ENCODE measurements at regions not wholly inside any gene's neighbourhood (a gene's known extent, or its start where the extent isn't known, plus 50 kb on each side); places are given as distances from the start of the nearest gene placed in this dataset.
"Not testable (repeated sequence)": the region's sequence is repeated elsewhere in the genome, so short reads cannot be mapped to it uniquely, and the experiment has no call there.

DNA sequence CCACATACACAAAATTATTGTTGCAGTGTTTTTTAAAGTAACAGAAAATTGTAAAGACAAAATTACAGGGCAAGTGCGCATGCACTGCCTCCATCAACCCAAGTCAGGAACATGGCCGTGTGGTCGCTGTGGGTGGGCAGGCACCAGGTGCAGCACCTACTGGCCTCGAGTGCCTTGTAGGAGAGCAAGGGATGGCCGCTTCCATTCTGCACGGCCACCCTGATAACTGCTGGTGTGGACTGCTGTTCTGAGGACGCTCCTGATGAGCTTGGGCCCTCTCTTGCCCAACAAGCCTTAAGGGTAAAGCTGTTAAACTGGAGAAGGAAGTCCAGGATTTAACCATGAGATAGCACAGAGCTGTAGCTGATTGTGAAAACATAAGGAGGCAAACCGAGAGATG is 124.6 kb upstream of the PPP1R9A start:
- no peak for DNase-seq
- Mint-ChIP-seq H3K4me3 (no peak overlapping the region), H3K4me1 (no peaks in the 10 kb centered on the region), H3K27ac (no peak overlapping the region), H3K9me3 (peaks cover 12 to 15% of the 10 kb centered on the region in 2 donors), H3K27me3 (no peaks in the 10 kb centered on the region)
- no peak for ATAC-seq

DNA sequence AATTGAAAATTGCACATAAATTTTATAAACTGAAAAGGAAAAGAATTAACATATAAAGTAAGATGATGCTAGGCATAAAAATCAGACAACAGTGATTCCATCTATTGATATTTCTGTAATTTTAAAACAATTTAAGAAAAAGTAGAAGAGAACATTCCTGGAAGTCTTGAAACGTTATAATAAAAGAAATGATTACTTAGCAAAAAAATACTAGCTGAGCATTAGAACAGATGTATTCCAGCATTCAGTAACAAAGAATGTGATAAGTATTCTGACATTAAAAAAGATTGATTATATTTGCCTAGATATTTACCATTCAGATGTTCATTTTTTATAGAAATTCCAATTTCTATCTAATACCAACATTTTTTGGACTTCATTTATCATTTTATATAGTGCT is 120.1 kb upstream of the PPP1R9A start:
- no peak for ATAC-seq
- H3K27ac Mint-ChIP-seq = no peak overlapping the region
- peaks cover 18 to 33% of the 10 kb centered on the region in 2 donors for H3K9me3 Mint-ChIP-seq

DNA sequence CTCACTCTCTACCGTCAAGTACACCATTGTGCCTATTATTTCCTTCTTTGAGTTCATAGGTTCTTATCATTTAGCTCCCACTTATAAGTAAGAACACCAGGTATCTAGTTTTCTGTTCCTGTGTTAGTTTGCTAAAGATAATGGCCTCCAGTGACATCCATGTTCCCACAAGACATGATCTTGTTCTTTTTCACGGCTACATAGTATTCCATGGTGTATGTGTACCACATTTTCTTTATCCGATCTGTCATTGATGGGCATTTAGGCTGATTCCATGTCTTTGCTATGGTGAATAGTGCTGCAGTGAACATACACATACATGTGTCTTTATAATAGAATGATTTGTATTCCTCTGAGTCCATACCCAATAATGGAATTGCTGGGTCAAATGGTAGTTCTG is 119.0 kb upstream of the PPP1R9A start:
- ATAC-seq, H3K27me3 Mint-ChIP-seq, H3K4me3 Mint-ChIP-seq, DNase-seq, H3K4me1 Mint-ChIP-seq, H3K27ac Mint-ChIP-seq: not testable (repeated sequence)
- H3K9me3 Mint-ChIP-seq = peaks cover 18 to 33% of the 10 kb centered on the region in 2 donors

More for the DNA sequence above, 120.1 kb upstream of the PPP1R9A start:
- no peaks in the 10 kb centered on the region for H3K4me1 Mint-ChIP-seq
- no peak for DNase-seq
- H3K27me3 Mint-ChIP-seq = peaks cover 7% of the 10 kb centered on the region
- H3K4me3 Mint-ChIP-seq = no peak overlapping the region

DNA sequence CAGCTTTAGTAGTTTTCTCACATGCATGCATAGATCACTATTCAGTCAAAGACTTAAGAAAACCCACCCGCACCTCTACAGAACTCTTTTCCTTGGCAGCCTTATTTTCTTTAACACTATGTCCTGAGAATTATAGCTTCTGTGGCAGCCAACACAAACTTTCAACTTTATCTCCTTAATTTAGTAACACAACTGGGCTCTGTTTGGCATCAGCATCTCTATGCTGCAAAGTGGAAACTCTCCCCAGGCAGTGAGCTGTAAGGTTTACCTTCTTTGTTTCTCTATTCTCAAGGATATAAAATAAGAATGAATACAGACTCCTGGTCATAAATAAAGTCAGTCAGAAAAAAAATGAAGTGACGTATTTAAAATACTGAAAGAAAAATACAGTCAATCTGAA is 115.2 kb upstream of the PPP1R9A start:
- Mint-ChIP-seq H3K9me3 (peaks cover 9 to 21% of the 10 kb centered on the region in 2 donors), H3K4me3 (no peak overlapping the region), H3K27me3 (peaks cover 7% of the 10 kb centered on the region), H3K27ac (no peak overlapping the region), H3K4me1 (no peaks in the 10 kb centered on the region)
- ATAC-seq (no peak), DNase-seq (no peak)

DNA sequence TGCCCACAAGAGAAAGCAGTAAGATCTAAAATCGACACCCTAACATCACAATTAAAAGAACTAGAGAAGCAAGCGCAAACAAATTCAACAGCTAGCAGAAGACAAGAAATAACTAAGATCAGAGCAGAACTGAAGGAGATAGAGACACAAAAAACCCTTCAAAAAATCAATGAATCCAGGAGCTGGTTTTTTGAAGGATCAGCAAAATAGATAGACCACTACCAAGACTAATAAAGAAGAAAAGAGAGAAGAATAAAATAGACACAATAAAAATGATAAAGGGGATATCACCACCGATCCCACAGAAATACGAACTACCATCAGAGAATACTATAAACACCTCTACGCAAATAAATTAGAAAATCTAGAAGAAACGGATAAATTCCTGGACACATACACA is 110.0 kb upstream of the PPP1R9A start:
- H3K4me3 Mint-ChIP-seq, ATAC-seq, H3K4me1 Mint-ChIP-seq, H3K27ac Mint-ChIP-seq, H3K27me3 Mint-ChIP-seq, H3K9me3 Mint-ChIP-seq, DNase-seq: not testable (repeated sequence)

DNA sequence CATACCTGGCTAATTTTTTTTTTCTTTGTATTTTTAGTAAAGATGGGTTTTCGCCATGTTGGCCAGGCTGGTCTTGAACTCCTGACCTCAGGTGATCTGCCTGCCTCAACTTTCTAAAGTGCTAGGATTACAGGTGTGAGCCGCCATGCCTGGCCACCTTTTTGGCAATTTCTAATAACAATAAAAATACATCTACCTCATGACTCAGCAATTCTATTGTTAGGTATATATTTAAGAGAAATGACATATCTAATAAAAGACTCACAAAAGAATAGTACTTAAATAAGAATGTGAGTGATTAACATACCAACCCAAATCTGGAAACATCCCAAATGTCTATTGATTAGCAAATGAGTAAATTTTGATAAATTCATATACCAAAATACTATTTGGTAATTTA is 103.6 kb upstream of the PPP1R9A start:
- H3K27me3 Mint-ChIP-seq = no peaks in the 10 kb centered on the region
- H3K9me3 Mint-ChIP-seq = peaks cover 0 to 5% of the 10 kb centered on the region in 2 donors
- H3K27ac Mint-ChIP-seq = no peak overlapping the region
- H3K4me3 Mint-ChIP-seq = no peak overlapping the region
- no peak for ATAC-seq
- DNase-seq = no peak
- H3K4me1 Mint-ChIP-seq = no peaks in the 10 kb centered on the region

DNA sequence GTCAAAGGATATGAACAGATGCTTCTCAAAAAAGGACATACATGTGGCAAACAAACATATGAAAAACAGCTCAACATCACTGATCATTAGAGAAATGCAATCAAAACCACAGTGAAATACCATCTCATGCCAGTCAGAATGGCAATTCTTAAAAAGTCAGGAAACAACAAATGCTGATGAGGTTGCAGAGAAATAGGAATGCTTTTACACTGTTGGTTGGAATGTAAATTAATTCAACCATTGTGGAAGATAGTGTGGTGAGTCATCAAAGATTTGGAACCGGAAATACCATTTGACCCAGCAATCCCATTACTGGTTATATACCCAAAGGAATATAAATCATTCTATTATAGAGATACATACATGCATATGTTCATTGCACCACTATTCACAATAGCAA is 98.7 kb upstream of the PPP1R9A start:
- not testable (repeated sequence) for H3K4me3 Mint-ChIP-seq, ATAC-seq, H3K27me3 Mint-ChIP-seq, H3K4me1 Mint-ChIP-seq, DNase-seq, H3K27ac Mint-ChIP-seq, H3K9me3 Mint-ChIP-seq

DNA sequence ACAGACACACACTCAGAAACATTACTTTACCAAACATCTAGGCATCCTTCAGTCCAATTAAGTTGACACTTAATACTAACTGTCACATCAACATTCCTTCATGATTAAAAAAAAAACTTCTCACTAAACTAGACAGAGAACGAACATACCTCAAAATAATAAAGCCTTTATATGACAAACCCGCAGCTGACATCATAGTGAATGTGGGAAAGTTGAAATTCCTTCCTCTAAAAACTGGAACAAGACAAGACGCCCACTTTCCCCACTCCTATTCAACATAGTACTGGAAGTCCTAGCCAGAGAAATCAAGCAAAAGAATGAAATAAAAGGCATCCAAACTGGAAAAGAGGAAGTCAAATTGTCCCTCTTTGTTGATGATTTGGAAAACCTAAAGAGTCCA is 96.9 kb upstream of the PPP1R9A start:
- DNase-seq (no peak), ATAC-seq (no peak)
- Mint-ChIP-seq H3K27me3 (no peaks in the 10 kb centered on the region), H3K4me1 (no peaks in the 10 kb centered on the region), H3K9me3 (peaks cover 5 to 6% of the 10 kb centered on the region in 2 donors), H3K4me3 (no peak overlapping the region), H3K27ac (no peak overlapping the region)

DNA sequence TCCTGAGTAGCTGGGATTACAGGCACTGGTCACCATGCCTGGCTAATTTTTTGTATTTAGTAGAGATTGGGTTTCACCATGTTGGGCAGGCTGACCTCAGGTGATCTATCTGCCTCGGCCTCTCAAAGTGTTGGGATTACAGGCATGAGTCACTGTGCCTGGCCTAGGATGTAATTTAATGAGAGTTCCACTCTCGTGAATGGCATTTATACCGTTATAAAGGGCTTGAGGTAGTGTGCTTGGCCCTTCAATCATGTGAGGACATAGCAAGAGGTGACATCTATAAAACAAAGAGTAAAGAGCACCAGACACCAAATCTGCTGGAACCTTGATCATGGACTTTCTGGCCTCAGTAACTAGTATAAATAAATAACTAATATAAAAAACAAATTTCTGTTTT is 93.5 kb upstream of the PPP1R9A start:
- H3K27ac Mint-ChIP-seq = no peak overlapping the region
- no peaks in the 10 kb centered on the region for H3K27me3 Mint-ChIP-seq
- H3K4me3 Mint-ChIP-seq = no peak overlapping the region
- DNase-seq (no peak), ATAC-seq (no peak)
- H3K9me3 Mint-ChIP-seq = peaks cover 20 to 32% of the 10 kb centered on the region in 2 donors
- H3K4me1 Mint-ChIP-seq = no peaks in the 10 kb centered on the region

DNA sequence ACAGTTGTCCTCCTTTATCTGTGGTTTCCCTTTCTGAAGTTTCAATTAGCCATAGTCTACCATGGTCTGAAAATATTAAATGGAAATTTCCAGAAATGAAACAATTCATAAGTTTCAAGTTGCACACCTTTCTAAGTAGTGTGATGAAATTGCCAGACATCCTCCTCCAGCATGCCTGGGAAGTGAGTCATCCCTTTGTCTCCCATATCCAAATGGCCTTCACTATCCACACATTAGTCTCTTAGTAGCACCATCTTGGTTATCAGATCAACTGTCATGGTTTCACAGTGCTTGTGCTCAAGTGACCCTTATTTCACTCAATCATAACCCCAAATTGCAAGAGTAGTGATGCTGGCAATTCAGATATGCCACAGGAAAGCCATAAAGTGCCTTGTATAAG is 83.4 kb upstream of the PPP1R9A start:
- no peak for DNase-seq
- no peak overlapping the region for H3K4me3 Mint-ChIP-seq
- no peak overlapping the region for H3K27ac Mint-ChIP-seq
- H3K4me1 Mint-ChIP-seq = no peaks in the 10 kb centered on the region
- H3K27me3 Mint-ChIP-seq = no peaks in the 10 kb centered on the region
- H3K9me3 Mint-ChIP-seq = peaks cover 17 to 21% of the 10 kb centered on the region in 2 donors
- ATAC-seq = no peak

DNA sequence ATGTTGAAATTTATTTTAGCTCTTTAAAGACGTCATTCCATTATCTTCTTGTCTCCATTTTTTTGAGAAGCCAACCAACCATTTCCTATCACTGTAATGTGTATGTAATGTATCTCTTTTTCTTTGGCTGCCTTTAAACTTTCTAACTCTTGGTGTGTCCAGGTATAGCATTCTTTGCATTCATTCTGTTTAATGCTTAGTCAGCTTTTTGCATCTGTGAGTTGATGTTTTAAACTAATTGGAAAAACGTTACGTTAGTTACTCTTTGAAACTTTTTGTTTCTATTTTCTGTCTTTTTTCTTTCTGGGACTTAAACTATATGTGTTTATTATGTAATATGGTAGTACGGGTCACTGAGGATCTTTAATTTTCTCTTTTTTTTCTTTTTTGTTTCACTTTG is 77.4 kb upstream of the PPP1R9A start:
- DNase-seq (no peak), ATAC-seq (no peak)
- Mint-ChIP-seq H3K4me1 (no peaks in the 10 kb centered on the region), H3K27ac (no peak overlapping the region), H3K4me3 (no peak overlapping the region), H3K27me3 (no peaks in the 10 kb centered on the region), H3K9me3 (peaks cover 0 to 7% of the 10 kb centered on the region in 2 donors)

DNA sequence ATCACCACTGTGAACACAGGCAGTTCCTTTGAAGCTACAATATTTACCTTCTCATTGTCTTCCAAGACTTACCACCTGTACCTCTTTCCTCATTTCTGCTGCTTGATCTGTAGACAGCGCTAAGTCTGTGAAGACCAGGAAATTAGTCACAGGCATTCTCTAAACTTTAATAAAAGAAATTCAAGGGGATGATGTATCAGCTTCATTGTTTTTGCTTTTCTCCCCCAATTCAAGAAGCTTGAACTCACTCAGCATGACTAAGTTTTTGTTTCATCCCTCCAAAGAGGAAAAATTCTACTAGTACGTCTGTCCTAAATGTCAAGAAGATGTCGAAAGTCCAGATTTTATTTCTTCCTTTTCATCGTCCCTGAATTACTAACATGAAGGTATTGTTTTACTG is 75.3 kb upstream of the PPP1R9A start:
- H3K4me3 Mint-ChIP-seq = no peak overlapping the region
- H3K27ac Mint-ChIP-seq = no peak overlapping the region
- no peak for ATAC-seq
- peaks cover 0 to 10% of the 10 kb centered on the region in 2 donors for H3K9me3 Mint-ChIP-seq
- DNase-seq = no peak
- H3K27me3 Mint-ChIP-seq = no peaks in the 10 kb centered on the region
- no peaks in the 10 kb centered on the region for H3K4me1 Mint-ChIP-seq

DNA sequence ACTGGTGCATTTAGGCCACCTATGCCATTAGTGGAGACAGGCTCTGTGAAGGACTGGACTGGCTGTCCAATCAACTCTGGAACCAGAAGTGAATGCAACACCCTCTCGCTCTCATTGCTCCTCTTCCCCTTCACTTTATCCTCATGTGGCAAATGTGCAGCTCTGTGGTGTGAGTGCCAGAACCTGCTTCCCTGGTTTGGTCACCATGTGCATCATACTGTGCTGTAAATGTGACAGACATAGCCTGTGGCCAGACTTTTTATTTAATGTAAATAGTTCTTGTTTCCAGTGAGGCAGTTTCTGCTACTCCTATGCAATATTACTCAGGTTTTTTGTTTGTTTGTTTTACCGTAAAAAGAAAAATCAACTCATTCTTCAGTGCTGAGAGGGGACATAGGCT is 73.0 kb upstream of the PPP1R9A start:
- no peak overlapping the region for H3K4me3 Mint-ChIP-seq
- ATAC-seq = no peak
- no peak overlapping the region for H3K27ac Mint-ChIP-seq
- H3K4me1 Mint-ChIP-seq = no peaks in the 10 kb centered on the region
- no peak for DNase-seq
- H3K9me3 Mint-ChIP-seq = peaks cover 16 to 31% of the 10 kb centered on the region in 2 donors
- H3K27me3 Mint-ChIP-seq = no peaks in the 10 kb centered on the region

DNA sequence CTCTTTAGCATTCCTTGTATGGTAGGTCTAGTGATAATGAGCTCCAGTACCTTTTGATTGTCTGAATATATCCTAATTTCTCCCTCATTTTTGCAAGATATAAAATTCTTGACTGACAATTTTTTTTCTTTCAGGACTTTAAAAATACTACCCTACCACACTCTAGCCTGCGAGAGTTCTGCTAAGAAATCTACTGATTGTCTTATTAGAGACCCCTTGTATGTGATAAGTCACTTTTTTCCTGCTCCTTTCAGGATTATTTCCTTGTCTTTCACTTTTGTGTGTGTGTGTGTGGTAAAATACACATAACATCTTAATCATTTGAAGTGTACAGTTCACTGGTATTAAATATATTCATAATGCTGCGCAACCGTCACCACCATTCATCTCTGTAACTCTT is 68.7 kb upstream of the PPP1R9A start:
- H3K27me3 Mint-ChIP-seq = no peaks in the 10 kb centered on the region
- peaks cover 32 to 44% of the 10 kb centered on the region in 2 donors for H3K9me3 Mint-ChIP-seq
- H3K4me1 Mint-ChIP-seq = no peaks in the 10 kb centered on the region
- no peak overlapping the region for H3K4me3 Mint-ChIP-seq
- no peak overlapping the region for H3K27ac Mint-ChIP-seq
- ATAC-seq = no peak
- DNase-seq = no peak

DNA sequence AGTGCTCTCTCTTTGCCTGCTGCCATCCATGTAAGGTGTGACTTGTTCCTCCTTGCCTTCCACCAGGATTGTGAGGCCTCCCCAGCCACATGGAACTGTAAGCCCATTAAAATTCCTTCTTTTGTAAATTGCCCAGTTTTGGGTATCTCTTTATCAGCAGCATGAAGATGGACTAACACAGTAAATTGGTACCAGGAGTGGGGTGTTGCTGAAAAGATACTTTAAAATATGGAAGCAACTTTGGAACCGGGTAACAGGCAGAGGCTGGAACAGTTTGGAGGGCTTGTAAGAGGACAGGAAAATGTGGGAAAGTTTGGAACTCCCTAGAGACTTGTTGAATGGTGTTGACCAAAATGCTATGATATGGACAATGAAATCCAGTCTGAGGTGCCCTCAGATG is 63.8 kb upstream of the PPP1R9A start:
- DNase-seq (no peak), ATAC-seq (no peak)
- no peaks in the 10 kb centered on the region for H3K4me1 Mint-ChIP-seq
- no peak overlapping the region for H3K27ac Mint-ChIP-seq
- no peak overlapping the region for H3K4me3 Mint-ChIP-seq
- H3K9me3 Mint-ChIP-seq = peaks cover 26 to 44% of the 10 kb centered on the region in 2 donors
- H3K27me3 Mint-ChIP-seq = no peaks in the 10 kb centered on the region

DNA sequence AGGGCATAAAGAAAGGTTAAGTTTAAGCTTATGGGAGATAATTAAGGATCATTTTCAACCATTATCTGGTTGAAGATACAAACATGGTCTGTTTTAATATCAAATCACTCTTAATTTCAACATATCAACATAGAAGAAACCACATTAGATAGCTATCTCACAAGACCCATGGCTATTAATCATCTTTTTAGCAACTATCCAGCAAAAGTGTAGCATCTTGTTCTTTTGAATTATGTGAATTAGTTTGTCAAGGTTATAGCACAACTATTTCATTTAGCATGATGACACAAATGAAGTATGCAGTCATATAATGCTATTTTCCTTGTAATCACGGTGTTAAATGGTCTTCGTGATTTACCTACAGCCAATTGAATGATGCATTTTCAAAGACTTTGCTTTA is 58.9 kb upstream of the PPP1R9A start:
- DNase-seq = no peak
- no peak for ATAC-seq
- H3K9me3 Mint-ChIP-seq = peaks cover 10 to 25% of the 10 kb centered on the region in 2 donors
- no peaks in the 10 kb centered on the region for H3K4me1 Mint-ChIP-seq
- H3K27ac Mint-ChIP-seq = no peak overlapping the region
- H3K4me3 Mint-ChIP-seq = no peak overlapping the region
- H3K27me3 Mint-ChIP-seq = no peaks in the 10 kb centered on the region

DNA sequence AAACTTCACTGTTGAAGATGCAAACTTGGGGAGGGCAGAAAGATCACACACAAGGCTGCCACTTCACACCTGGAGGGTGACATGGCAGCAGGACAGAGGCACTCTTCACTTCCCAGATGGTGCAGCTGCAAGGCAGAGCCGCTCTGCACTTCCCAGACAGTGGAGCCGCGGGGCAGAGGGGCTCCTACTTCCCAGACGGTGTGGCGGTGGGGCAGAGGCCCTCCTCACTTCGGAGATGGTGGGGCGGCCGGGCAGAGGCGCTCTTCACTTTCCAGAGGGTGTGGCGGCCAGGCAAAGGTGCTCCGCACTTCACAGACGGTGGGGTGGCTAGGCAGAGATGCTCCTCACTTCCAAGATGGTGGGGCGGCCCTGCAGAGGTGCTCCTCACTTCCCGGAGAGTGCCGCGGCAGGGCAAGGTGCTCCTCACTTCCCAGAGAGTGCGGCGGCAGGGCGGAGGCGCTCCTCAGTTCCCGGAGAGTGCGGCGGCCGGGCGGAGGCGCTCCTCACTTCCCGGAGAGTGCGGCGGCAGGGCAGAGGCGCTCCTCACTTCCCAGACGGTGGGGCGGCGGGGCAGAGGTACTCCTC is 58.3 kb upstream of the PPP1R9A start:
- Mint-ChIP-seq H3K9me3 (peaks cover 7 to 23% of the 10 kb centered on the region in 2 donors), H3K27ac (no peak overlapping the region), H3K4me3 (no peak overlapping the region), H3K4me1 (no peaks in the 10 kb centered on the region), H3K27me3 (no peaks in the 10 kb centered on the region)
- no peak for DNase-seq
- ATAC-seq = peak; percentile 23

Data from stimulated activated naive CD8-positive, alpha-beta T cell treated with anti-CD3 and anti-CD28 coated beads, Interleukin-15, amount 100 ng/mL, for 72 hours (primary cell).